H1 (cell line): ENCODE measurements at regions not wholly inside any gene's neighbourhood (a gene's known extent, or its start where the extent isn't known, plus 50 kb on each side); places are given as distances from the start of the nearest gene placed in this dataset.

Source experiments
- MAFK ChIP-seq: IDR thresholded peaks from 2 replicates; pipeline ENCODE4 v1.6.1; 2012; ENCODE audit warnings: low read depth, mild to moderate bottlenecking, improper control_type of control experiment, low read length
- SAP30 ChIP-seq: fragments of 300-600 bp; sonication (generic); IDR thresholded peaks from 2 replicates; pipeline ENCODE4 v1.7.1; 2012; ENCODE audit warnings: low read length, moderate library complexity, mild to moderate bottlenecking, inconsistent platforms; ENCODE audit not compliant: insufficient read depth, insufficient replicate concordance
- TF ChIP-seq, protein P1 (sequence below): IDR thresholded peaks from 2 replicates; pipeline ENCODE4 v1.6.1; 2012; ENCODE audit warnings: low read length, inconsistent platforms

GRCh38 chr12:27384261-27384590, 51.6 kb downstream of the BMAL2 start (continued):
- TF ChIP-seq, protein P1, sequence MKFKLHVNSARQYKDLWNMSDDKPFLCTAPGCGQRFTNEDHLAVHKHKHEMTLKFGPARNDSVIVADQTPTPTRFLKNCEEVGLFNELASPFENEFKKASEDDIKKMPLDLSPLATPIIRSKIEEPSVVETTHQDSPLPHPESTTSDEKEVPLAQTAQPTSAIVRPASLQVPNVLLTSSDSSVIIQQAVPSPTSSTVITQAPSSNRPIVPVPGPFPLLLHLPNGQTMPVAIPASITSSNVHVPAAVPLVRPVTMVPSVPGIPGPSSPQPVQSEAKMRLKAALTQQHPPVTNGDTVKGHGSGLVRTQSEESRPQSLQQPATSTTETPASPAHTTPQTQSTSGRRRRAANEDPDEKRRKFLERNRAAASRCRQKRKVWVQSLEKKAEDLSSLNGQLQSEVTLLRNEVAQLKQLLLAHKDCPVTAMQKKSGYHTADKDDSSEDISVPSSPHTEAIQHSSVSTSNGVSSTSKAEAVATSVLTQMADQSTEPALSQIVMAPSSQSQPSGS, result no peak
- TF ChIP-seq SAP30 (no peak), MAFK (no peak)
